Activated CD8-positive, alpha-beta T cell treated with anti-CD3 and anti-CD28 coated beads for 36 hours (primary cell): ENCODE measurements at regions not wholly inside any gene's neighbourhood (a gene's known extent, or its start where the extent isn't known, plus 50 kb on each side); places are given as distances from the start of the nearest gene placed in this dataset.

Experiments used
- ATAC-seq: fragments of 200-7000 bp; cut with Tn5 transposase; one replicate; pipeline ENCODE4 v1.10.0; 2021; ENCODE audit warnings: mild to moderate bottlenecking, moderate library complexity
- CTCF ChIA-PET: fragments of 350-600 bp; sonication (Branson Sonifier 250); formaldehyde crosslinking; loops from one replicate; lab custom pipeline; 2021; ENCODE audit warnings: antibody characterized with exemption; lab: Charles Lee
- POLR2A ChIA-PET: fragments of 350-600 bp; sonication (Branson Sonifier 250); formaldehyde crosslinking; loops from one replicate; lab custom pipeline; 2021; ENCODE audit warnings: antibody characterized with exemption; lab: Charles Lee
- DNase-seq: peaks from one replicate; pipeline ENCODE4 v3.0.0-alpha.2; 2020
- H3K27ac Mint-ChIP-seq: one replicate; pipeline ENCODE4 v1.8.0; 2021; ENCODE audit warnings: mild to moderate bottlenecking, mixed read lengths
- H3K27me3 Mint-ChIP-seq: one replicate; pipeline ENCODE4 v1.8.0; 2021; ENCODE audit warnings: mixed read lengths
- H3K36me3 Mint-ChIP-seq: one replicate; pipeline ENCODE4 v1.8.0; 2021; ENCODE audit warnings: low read depth, mixed read lengths
- H3K4me1 Mint-ChIP-seq: one replicate; pipeline ENCODE4 v1.8.0; 2021; ENCODE audit warnings: low read depth, mixed read lengths
- H3K4me3 Mint-ChIP-seq: one replicate; pipeline ENCODE4 v1.8.0; 2021; ENCODE audit warnings: mild to moderate bottlenecking, moderate library complexity, mixed read lengths
- H3K9me3 Mint-ChIP-seq: one replicate; pipeline ENCODE4 v1.8.0; 2021; ENCODE audit warnings: mixed read lengths
- CTCF ChIP-seq: fragments of 200-600 bp; IDR thresholded peaks from one replicate; pipeline ENCODE4 v1.8.0; 2022; ENCODE audit warnings: antibody characterized with exemption, mild to moderate bottlenecking
- intact Hi-C: fragments of 100-400 bp; cut with micrococcal nuclease; formaldehyde crosslinking; loops from one replicate; pipeline ENCODE4 v1.10.0; 2022

- TF ChIP-seq CTCF: no peak
- ATAC-seq (no peak), DNase-seq (no peak)
- ChIA-PET CTCF (interaction anchor here (1.3 to 1.6 kb wide), 2 partner anchors 64 to 136 kb away, joined by 4 read pairs; no protein-coding TSS in a partner anchor), POLR2A (no interaction called here)
- Mint-ChIP-seq H3K36me3 (no peaks in the 10 kb centered on the region), H3K4me3 (no peak overlapping the region), H3K9me3 (no peaks in the 10 kb centered on the region), H3K4me1 (peaks cover 4% of the 10 kb centered on the region), H3K27ac (no peak overlapping the region), H3K27me3 (no peaks in the 10 kb centered on the region)
- intact Hi-C loops: loop anchor here (5.0 kb wide), 2 partner anchors 202 to 1032 kb away; no protein-coding TSS in a partner anchor
Observed at GRCh38 chr2:217714287-217714751, 288.5 kb downstream of the TNS1 start.

GRCh38 chr2:217713395-217714286, 289.2 kb downstream of the TNS1 start:
- peaks cover 4% of the 10 kb centered on the region for H3K4me1 Mint-ChIP-seq
- TF ChIP-seq CTCF: peak; percentile 87
- CTCF ChIA-PET: interaction anchor here (0.6 to 2.7 kb wide), 57 partner anchors 9 to 1047 kb away, joined by 3 to 40 read pairs (median 4); no protein-coding TSS in a partner anchor
- no peaks in the 10 kb centered on the region for H3K36me3 Mint-ChIP-seq
- ATAC-seq (peak; percentile 90), DNase-seq (peak; percentile 84)
- H3K9me3 Mint-ChIP-seq: no peaks in the 10 kb centered on the region
- H3K4me3 Mint-ChIP-seq: no peak overlapping the region
- no peaks in the 10 kb centered on the region for H3K27me3 Mint-ChIP-seq
- POLR2A ChIA-PET: no interaction called here
- intact Hi-C loops: loop anchor here (5.0 kb wide), 2 partner anchors 201 to 1031 kb away; no protein-coding TSS in a partner anchor
- no peak overlapping the region for H3K27ac Mint-ChIP-seq

GRCh38 chr2:217712431-217712830, 290.4 kb downstream of the TNS1 start:
- Mint-ChIP-seq H3K36me3 (no peaks in the 10 kb centered on the region), H3K4me3 (no peak overlapping the region), H3K27me3 (no peaks in the 10 kb centered on the region), H3K9me3 (no peaks in the 10 kb centered on the region), H3K4me1 (peaks cover 4% of the 10 kb centered on the region), H3K27ac (no peak overlapping the region)
- ATAC-seq: no peak
- TF ChIP-seq CTCF: no peak
- CTCF ChIA-PET: interaction anchor here (0.8 to 2.7 kb wide), 29 partner anchors 8 to 1034 kb away, joined by 3 to 40 read pairs (median 5); no protein-coding TSS in a partner anchor
- intact Hi-C loops: loop anchor here (5.0 kb wide), 2 partner anchors 200 to 1030 kb away; no protein-coding TSS in a partner anchor
- POLR2A ChIA-PET: interaction anchor here (0.6 kb wide), 1 partner anchor 411 kb away, joined by 3 read pairs; no protein-coding TSS in a partner anchor
- DNase-seq: no peak

GRCh38 chr2:217711188-217711587, 291.6 kb downstream of the TNS1 start:
- CTCF ChIA-PET: interaction anchor here (1.6 to 2.7 kb wide), 2 partner anchors 61 to 200 kb away, joined by 6 to 40 read pairs; no protein-coding TSS in a partner anchor
- no peak overlapping the region for H3K4me3 Mint-ChIP-seq
- intact Hi-C loops: loop anchor here (5.0 kb wide), 2 partner anchors 199 to 1029 kb away; no protein-coding TSS in a partner anchor

More at GRCh38 chr2:217711188-217711587, 291.6 kb downstream of the TNS1 start:
- POLR2A ChIA-PET: interaction anchor here (1.1 kb wide), 1 partner anchor 11 kb away, joined by 3 read pairs; no protein-coding TSS in a partner anchor
- Mint-ChIP-seq H3K4me1 (peaks cover 4% of the 10 kb centered on the region), H3K9me3 (no peaks in the 10 kb centered on the region), H3K27ac (no peak overlapping the region), H3K36me3 (no peaks in the 10 kb centered on the region), H3K27me3 (no peaks in the 10 kb centered on the region)
- DNase-seq (no peak), ATAC-seq (no peak)
- no peak for TF ChIP-seq CTCF
